HG03060 (cell line): ENCODE measurements at regions not wholly inside any gene's neighbourhood (a gene's known extent, or its start where the extent isn't known, plus 50 kb on each side); places are given as distances from the start of the nearest gene placed in this dataset.

Source experiments
- ATAC-seq: cut with Tn5 transposase; IDR thresholded peaks from one replicate; pipeline ENCODE4 v1.9.1; 2021; ENCODE audit warnings: low read depth, moderate number of reproducible peaks; ENCODE audit not compliant: unreplicated experiment

GRCh38 chr18:28837100-28837499, 660.2 kb upstream of the CDH2 start:
- no peak for ATAC-seq

GRCh38 chr18:28834889-28835288, 658.0 kb upstream of the CDH2 start:
- ATAC-seq: no peak

GRCh38 chr18:28831908-28832307, 655.0 kb upstream of the CDH2 start:
- no peak for ATAC-seq

- ATAC-seq: no peak
Observed at GRCh38 chr18:28831476-28831875, 654.5 kb upstream of the CDH2 start.

DNA sequence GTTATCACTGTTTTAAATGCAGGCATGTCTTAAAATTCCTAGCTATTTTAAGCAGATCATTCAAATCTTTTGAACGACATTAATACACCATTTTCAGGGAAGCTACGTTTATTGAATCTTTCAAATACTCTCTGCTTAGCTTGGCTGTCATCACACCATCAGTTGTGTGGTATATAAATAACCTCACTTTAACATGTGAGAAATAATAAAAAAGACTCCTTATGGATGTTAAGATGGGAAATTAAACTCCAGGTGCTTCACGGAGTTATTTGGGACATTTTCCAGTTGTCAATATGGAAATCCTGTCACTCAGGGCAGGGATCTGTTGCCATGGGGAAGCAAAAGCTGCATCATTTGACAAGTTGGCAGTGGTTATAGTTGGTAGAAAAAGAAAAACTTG, 649.2 kb upstream of the CDH2 start:
- ATAC-seq: no peak

DNA sequence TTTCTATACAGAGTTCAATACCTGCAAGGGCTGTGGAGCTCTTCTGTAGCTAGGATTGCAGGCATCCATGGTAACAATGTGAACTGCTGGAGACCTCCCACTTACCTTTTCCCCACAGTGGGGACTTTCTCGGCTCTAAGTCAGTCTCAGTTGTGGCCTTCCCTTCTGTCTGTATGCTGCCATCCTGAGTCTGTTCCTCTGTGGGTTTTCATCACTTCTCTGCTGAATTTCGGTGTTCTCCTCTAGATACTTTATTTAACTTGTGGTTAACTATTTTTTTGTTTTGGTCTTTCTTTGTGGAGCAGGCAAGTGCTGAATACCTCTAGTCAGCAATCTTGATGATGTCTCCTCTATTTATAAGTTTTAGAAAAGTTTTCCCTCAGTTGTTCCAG, 647.2 kb upstream of the CDH2 start:
- ATAC-seq: no peak

DNA sequence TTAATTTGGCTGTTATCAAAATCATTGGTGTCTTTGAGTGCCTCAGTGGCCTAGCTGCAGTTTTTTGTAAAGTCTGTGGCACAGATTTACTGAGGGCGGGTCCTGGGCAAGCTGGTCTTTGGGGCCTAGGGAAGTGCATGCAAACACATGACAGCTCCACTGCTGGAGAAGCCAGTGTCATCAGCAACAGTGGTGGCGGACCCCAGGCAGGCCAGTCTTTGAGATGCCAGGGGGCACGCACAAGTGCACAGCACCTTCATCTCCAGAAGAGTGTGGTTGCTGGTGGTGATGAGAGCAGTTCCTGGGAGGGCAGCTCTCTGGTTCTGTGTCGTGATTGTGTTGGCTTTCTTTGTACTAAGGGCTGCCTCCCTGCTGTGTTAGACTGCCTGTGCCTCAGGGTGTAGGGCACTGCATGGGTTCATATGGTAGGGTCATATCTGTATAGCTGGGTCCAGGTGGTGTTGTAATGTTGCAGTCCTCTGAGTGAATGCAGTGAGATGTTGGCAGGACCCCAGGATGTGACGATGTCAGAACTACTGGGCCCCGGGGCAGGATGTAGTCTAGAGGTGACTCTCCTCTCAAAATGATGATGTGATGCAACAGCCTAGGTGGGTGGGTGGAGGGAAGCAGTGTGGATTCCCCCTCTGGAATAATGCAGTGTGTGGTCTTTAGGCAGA, 646.7 kb upstream of the CDH2 start:
- ATAC-seq: no peak

DNA sequence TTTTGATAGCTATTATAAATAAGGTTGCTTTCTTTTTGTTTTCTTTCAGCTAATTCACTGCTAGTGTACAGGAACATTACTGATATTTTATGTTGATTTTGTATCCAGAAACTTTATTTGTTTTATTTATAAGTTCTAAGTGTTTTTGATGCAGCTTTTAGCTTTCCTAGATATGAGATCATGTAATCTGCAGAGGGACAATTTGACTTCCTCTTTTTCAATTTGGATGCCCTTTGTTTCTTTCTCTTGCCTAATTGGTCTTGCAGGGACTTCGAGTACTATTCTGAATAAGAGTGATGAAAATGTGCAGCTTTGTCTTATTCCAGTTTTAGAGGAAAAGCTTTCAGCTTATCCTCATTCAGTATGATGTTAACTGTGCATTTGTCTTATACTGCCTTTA, 643.4 kb upstream of the CDH2 start:
- ATAC-seq: no peak

GRCh38 chr18:28816155-28816554, 639.2 kb upstream of the CDH2 start:
- ATAC-seq: no peak

- no peak for ATAC-seq
Observed at GRCh38 chr18:28814365-28814764, 637.4 kb upstream of the CDH2 start.

- no peak for ATAC-seq
Observed at GRCh38 chr18:28808373-28808772, 631.4 kb upstream of the CDH2 start.

GRCh38 chr18:28805491-28805890, 628.6 kb upstream of the CDH2 start:
- no peak for ATAC-seq

GRCh38 chr18:28804512-28805202, 627.7 kb upstream of the CDH2 start:
- no peak for ATAC-seq

- ATAC-seq: no peak
Observed at GRCh38 chr18:28802546-28802945, 625.6 kb upstream of the CDH2 start.

DNA sequence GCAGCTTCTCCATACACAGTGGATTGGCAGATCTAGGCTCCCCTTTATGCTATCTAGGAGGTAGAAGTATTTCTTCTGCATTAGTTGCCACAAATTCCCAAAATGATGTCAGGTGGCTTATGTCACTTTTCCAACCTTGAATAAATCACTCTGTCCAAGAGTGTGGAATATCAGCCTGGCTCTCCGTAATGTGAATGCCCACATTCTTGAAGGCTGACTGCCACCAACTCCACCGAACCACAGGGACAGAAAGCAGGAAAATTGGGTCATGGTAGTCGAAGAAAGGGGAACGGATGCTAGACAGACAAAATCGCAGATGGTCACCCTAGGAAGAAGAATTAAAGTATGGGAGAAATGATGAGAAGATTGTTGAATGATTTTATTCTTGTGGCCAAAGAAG, 624.9 kb upstream of the CDH2 start:
- no peak for ATAC-seq

DNA sequence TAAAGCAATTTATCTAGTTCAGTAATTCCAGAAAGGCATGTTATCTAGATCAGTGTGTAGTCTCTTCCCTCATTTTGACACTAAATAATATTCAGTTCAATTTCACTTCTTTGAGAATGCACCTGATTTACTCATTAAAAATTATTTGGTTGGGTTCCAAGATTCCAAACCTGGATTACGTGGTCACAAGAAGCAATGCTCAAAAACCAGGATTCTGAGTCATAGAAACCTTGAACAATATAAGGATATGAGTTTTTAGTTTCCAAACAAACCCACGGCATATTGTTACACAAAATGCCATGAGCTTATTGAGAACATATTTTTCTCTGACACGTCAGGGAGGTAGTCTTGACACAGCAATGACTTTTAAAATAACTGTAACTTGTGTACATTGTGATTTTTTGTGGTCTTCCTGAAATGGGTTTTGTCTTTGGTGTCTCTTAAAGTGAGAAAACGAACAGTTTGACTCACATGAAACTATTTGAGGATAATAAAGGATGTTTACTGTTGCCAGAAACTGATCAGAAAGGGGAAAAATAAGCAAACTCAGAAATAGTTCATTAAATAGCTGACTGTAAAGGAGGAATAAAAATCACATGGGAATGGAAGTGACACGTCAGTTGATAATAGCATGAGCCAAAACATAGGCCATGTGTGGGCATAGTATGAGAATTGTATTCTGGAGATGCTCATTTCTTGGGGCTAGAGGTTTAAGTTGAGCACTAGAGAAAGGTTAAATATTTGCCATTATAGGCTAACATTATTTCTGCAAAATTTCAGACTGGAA, 617.7 kb upstream of the CDH2 start:
- no peak for ATAC-seq

DNA sequence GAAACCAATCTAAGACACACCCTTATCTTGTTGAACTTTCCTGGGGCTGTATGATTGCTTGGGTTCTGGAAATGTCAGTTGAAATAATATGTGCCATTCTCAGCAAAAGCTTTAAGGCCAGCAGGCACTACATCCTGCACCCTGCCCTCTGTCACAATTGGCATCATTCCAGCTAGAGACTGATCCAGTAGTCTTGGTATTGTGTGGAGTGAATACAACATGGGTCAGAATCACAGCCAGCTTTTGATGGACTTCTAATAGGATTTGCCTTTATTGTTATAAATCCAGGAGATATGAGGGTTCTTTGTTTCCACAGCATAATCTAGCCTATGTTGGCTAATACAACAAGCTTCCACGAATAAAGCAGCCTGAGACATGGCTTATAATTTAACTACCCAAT, 617.0 kb upstream of the CDH2 start:
- ATAC-seq: no peak

- ATAC-seq: no peak
Observed at GRCh38 chr18:28792404-28793086, 615.6 kb upstream of the CDH2 start.

DNA sequence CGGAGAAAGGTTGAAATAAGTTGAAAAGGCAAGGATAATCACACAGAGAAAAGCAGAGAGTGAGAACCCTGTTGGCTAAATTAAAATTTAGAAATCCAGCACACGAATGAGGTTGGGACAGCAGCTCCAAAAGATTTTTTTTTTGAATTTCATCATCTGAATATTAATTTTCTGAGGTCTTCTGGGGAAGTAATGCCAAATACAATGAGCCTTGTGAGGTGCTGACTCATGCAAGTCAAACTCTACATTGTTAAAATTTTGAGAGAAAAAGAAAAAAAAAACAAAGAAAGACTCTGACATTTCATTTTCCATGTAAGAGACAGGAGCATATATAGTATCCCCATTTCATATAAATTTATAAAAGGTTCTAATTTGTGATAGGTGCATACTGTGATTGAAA, 614.2 kb upstream of the CDH2 start:
- no peak for ATAC-seq

GRCh38 chr18:28789502-28789901, 612.6 kb upstream of the CDH2 start:
- no peak for ATAC-seq

DNA sequence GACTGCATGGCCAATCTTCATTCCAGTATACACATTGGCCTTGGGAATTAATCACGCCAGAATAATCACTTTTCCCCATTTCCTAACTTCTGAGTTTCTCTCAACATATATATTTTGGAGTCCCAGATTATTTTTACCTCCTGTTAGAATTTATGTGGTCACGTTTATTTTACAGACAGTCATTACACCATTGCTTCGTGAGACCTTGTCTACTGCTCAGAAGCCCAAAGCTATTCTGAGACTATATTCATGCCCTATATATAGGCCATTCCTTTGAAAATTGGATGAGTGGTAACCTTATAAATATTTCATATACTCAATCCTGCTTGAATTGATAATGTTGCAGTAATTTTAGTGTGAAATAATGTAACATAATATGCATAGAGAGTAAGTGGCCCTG, 610.0 kb upstream of the CDH2 start:
- ATAC-seq: no peak
